ENCODE measurements at regions not wholly inside any gene's neighbourhood (a gene's known extent, or its start where the extent isn't known, plus 50 kb on each side); places are given as distances from the start of the nearest gene placed in this dataset.

- TF ChIP-seq EZH2 (IDR thresholded peaks at IDR 0.05; ENCODE audit: low read length, unreplicated experiment) = no peak
- no peak for TF ChIP-seq CTCF (conservative IDR thresholded peaks at IDR 0.05; ENCODE audit: low read depth, low read length)
- TF ChIP-seq EZH2phosphoT487 (IDR thresholded peaks at IDR 0.05; ENCODE audit: borderline replicate concordance, low read length) = no peak
These were observed 140.1 kb downstream of the TMEM38B start for GRCh38 chr9:105834404-105834803.
